H1 (cell line): ENCODE measurements at regions not wholly inside any gene's neighbourhood (a gene's known extent, or its start where the extent isn't known, plus 50 kb on each side); places are given as distances from the start of the nearest gene placed in this dataset.

Experiments
- CTCF ChIA-PET: fragments of 300-600 bp; sonication (Branson Sonifier 250); formaldehyde crosslinking; loops from one replicate; lab custom pipeline; 2021; ENCODE audit not compliant: partially characterized antibody; lab: Charles Lee
- POLR2A ChIA-PET: fragments of 300-600 bp; sonication (Branson Sonifier 250); formaldehyde crosslinking; loops from one replicate; lab custom pipeline; 2021; ENCODE audit warnings: inconsistent platforms; ENCODE audit not compliant: partially characterized antibody; lab: Charles Lee
- DNase-seq, 2 experiments: peaks; one replicate each; pipeline versions ENCODE4 v3.0.0 to v3.0.0-alpha.2; 2010 to 2022; ENCODE audit warnings: low spot score in 2 of 2, low read depth in 1 of 2, mixed read lengths in 1 of 2
- FAIRE-seq: peaks from 2 replicates; lab custom pipeline; 2011; peaks lifted over from hg19 to GRCh38; lab: Jason Lieb, UNC
- H2AFZ ChIP-seq: 2 replicates; pipeline ENCODE4 v1.8.1; 2012; ENCODE audit warnings: low read length, inconsistent platforms
- H2AK5ac ChIP-seq: 2 replicates; pipeline ENCODE4 v1.6.1; 2013; ENCODE audit warnings: low read depth, low read length
- H2BK120ac ChIP-seq: replicated peaks from 2 replicates; pipeline ENCODE3; 2013; ENCODE audit warnings: low read depth, low read length, inconsistent platforms
- H2BK12ac ChIP-seq: 2 replicates; pipeline ENCODE4 v1.6.1; 2013; ENCODE audit warnings: low read depth, low read length
- H2BK15ac ChIP-seq: 2 replicates; pipeline ENCODE4 v1.6.1; 2013; ENCODE audit warnings: low read length
- H2BK20ac ChIP-seq: 2 replicates; pipeline ENCODE4 v1.6.1; 2013; ENCODE audit warnings: low read length
- H2BK5ac ChIP-seq: 2 replicates; pipeline ENCODE4 v1.6.1; 2013; ENCODE audit warnings: low read depth, low read length
- H3K14ac ChIP-seq: 2 replicates; pipeline ENCODE4 v1.6.1; 2013; ENCODE audit warnings: inconsistent platforms; ENCODE audit not compliant: insufficient read length
- H3K18ac ChIP-seq: 2 replicates; pipeline ENCODE4 v1.6.1; 2013; ENCODE audit warnings: low read length; ENCODE audit errors: extremely low read depth
- H3K23ac ChIP-seq: 2 replicates; pipeline ENCODE4 v1.6.1; 2013; ENCODE audit warnings: inconsistent platforms; ENCODE audit not compliant: insufficient read length
- H3K23me2 ChIP-seq: 2 replicates; pipeline ENCODE4 v1.6.1; 2013; ENCODE audit warnings: low read depth, low read length
- H3K27ac ChIP-seq: 2 replicates; pipeline ENCODE4 v1.6.1; 2011; ENCODE audit warnings: low read depth, low read length, inconsistent platforms
- H3K27me3 ChIP-seq, 4 experiments: replicated peaks in 1 of 4; 1 replicate in 1 of 4; 2 replicates in 3 of 4; pipeline versions ENCODE4 v1.6.1 to v1.8.1; 2011 to 2013; ENCODE audit warnings: low read length in 3 of 4, mild to moderate bottlenecking in 3 of 4, inconsistent platforms in 2 of 4, mixed read lengths in 2 of 4, moderate library complexity in 1 of 4; ENCODE audit not compliant: control insufficient read depth in 3 of 4, insufficient read depth in 3 of 4; ENCODE audit errors: extremely low read depth in 1 of 4
- H3K36me3 ChIP-seq, 4 experiments: 2 replicates each; pipeline versions ENCODE4 v1.6.1 to v1.8.1; 2011 to 2013; ENCODE audit warnings: mild to moderate bottlenecking in 4 of 4, low read length in 3 of 4, moderate library complexity in 2 of 4, control low read depth in 1 of 4, inconsistent platforms in 1 of 4; ENCODE audit not compliant: insufficient read depth in 4 of 4, control insufficient read depth in 2 of 4
- H3K4ac ChIP-seq: replicated peaks from 2 replicates; pipeline ENCODE3; 2013; ENCODE audit warnings: low read length, low read depth, mixed read lengths, inconsistent platforms; ENCODE audit not compliant: insufficient read length
- H3K4me1 ChIP-seq, 4 experiments: replicated peaks in 1 of 4; 1 replicate in 1 of 4; 2 replicates in 3 of 4; pipeline versions ENCODE4 v1.6.1 to v1.8.1; 2011 to 2013; ENCODE audit warnings: low read length in 3 of 4, inconsistent platforms in 2 of 4, mixed read lengths in 1 of 4; ENCODE audit not compliant: insufficient read depth in 4 of 4, control insufficient read depth in 3 of 4
- H3K4me2 ChIP-seq, 2 experiments: 2 replicates each; pipeline versions ENCODE4 v1.6.1 to v1.8.1; 2011 to 2013; ENCODE audit warnings: low read depth in 2 of 2, low read length in 2 of 2, control low read depth in 1 of 2, inconsistent platforms in 1 of 2, mild to moderate bottlenecking in 1 of 2; ENCODE audit not compliant: insufficient read depth in 1 of 2
- H3K4me3 ChIP-seq, 4 experiments: fragments of 200-600, 300-600 bp in 1 of 4; sonication (generic), shearing (Covaris generic), sonication (Bioruptor Twin) in 1 of 4; 2 replicates each; pipeline versions ENCODE4 v1.5.1 to v1.8.1; 2011 to 2016; ENCODE audit warnings: low read length in 4 of 4, low read depth in 3 of 4, control low read depth in 2 of 4, inconsistent platforms in 2 of 4, mild to moderate bottlenecking in 2 of 4, mixed read lengths in 1 of 4, moderate library complexity in 1 of 4; ENCODE audit not compliant: insufficient read depth in 2 of 4; ENCODE audit errors: extremely low read depth in 1 of 4
- H3K56ac ChIP-seq: replicated peaks from 2 replicates; pipeline ENCODE3; 2013; ENCODE audit warnings: low read depth, mild to moderate bottlenecking, mixed read lengths, low read length, inconsistent platforms; ENCODE audit not compliant: insufficient read length
- H3K79me1 ChIP-seq: 2 replicates; pipeline ENCODE4 v1.6.1; 2013; ENCODE audit warnings: low read depth, low read length, control low read depth
- H3K79me2 ChIP-seq, 2 experiments: 2 replicates each; pipeline versions ENCODE4 v1.6.1 to v1.8.1; 2012 to 2013; ENCODE audit warnings: low read length in 2 of 2, mild to moderate bottlenecking in 2 of 2, inconsistent platforms in 1 of 2; ENCODE audit not compliant: insufficient read depth in 2 of 2, control insufficient read depth in 1 of 2
- H3K9ac ChIP-seq, 4 experiments: replicated peaks in 1 of 4; 1 replicate in 1 of 4; 2 replicates in 3 of 4; pipeline versions ENCODE4 v1.6.1 to v1.8.1; 2011 to 2013; ENCODE audit warnings: low read depth in 3 of 4, low read length in 3 of 4, control low read depth in 2 of 4, mild to moderate bottlenecking in 2 of 4, moderate library complexity in 2 of 4, inconsistent platforms in 1 of 4; ENCODE audit errors: extremely low read depth in 1 of 4
- H3K9me3 ChIP-seq, 2 experiments: 2 replicates each; pipeline versions ENCODE4 v1.6.1 to v1.8.1; 2012 to 2013; ENCODE audit warnings: mild to moderate bottlenecking in 2 of 2, moderate library complexity in 2 of 2, control low read depth in 1 of 2, inconsistent platforms in 1 of 2, low read depth in 1 of 2, low read length in 1 of 2, mixed read lengths in 1 of 2; ENCODE audit not compliant: insufficient read depth in 2 of 2
- H4K20me1 ChIP-seq, 2 experiments: replicated peaks in 1 of 2; 2 replicates each; pipeline versions ENCODE3 to v1.8.1; 2011 to 2013; ENCODE audit warnings: inconsistent platforms in 2 of 2, low read length in 2 of 2, mild to moderate bottlenecking in 1 of 2; ENCODE audit not compliant: insufficient read depth in 2 of 2, control insufficient read depth in 1 of 2
- H4K5ac ChIP-seq: 2 replicates; pipeline ENCODE4 v1.6.1; 2013; ENCODE audit warnings: low read length, low read depth, mixed read lengths, inconsistent platforms; ENCODE audit not compliant: insufficient read length
- H4K8ac ChIP-seq: 2 replicates; pipeline ENCODE4 v1.8.0; 2013; ENCODE audit warnings: mild to moderate bottlenecking, moderate library complexity, low read length, inconsistent platforms; ENCODE audit not compliant: insufficient read depth; ENCODE audit errors: extremely low read depth
- H4K91ac ChIP-seq: replicated peaks from 2 replicates; pipeline ENCODE3; 2013; ENCODE audit warnings: low read length, mixed read lengths, inconsistent platforms; ENCODE audit not compliant: insufficient read length
- GABPA ChIP-seq: IDR thresholded peaks from 2 replicates; pipeline ENCODE4 v1.6.1; 2011; ENCODE audit warnings: mild to moderate bottlenecking, low read length, moderate library complexity, borderline replicate concordance; ENCODE audit not compliant: insufficient read depth
- HDAC2 ChIP-seq, 2 experiments: fragments of 300-600 bp in 1 of 2; sonication (generic) in 1 of 2; IDR thresholded peaks; 2 replicates each; pipeline ENCODE4 v1.6.1; 2011 to 2012; ENCODE audit warnings: low read depth in 2 of 2, low read length in 2 of 2, mild to moderate bottlenecking in 2 of 2, moderate library complexity in 2 of 2, borderline replicate concordance in 1 of 2, inconsistent platforms in 1 of 2
- KDM5A ChIP-seq: fragments of 200-600 bp; IDR thresholded peaks from 2 replicates; pipeline ENCODE4 v1.7.1; 2012; ENCODE audit warnings: mild to moderate bottlenecking, low read length, inconsistent platforms, mixed read lengths
- ZNF274 ChIP-seq: IDR thresholded peaks from 2 replicates; pipeline ENCODE4 v1.7.0; 2012; ENCODE audit warnings: low read length, borderline replicate concordance; ENCODE audit errors: extremely low read depth
- WGBS, 2 experiments: shearing (Covaris generic) in 1 of 2; methylation state at CpG; one replicate each; pipeline versions ENCODE4 v1.1.6 to v1.1.7; 2013 to 2015; ENCODE audit warnings: low lambda C conversion rate in 2 of 2, mixed read lengths in 2 of 2, inconsistent platforms in 1 of 2, low coverage in 1 of 2, missing lambda C conversion rate in 1 of 2; ENCODE audit not compliant: insufficient replicate concordance in 2 of 2, insufficient coverage in 1 of 2, insufficient read length in 1 of 2; ENCODE audit errors: extremely low coverage in 1 of 2, missing lambda C conversion rate in 1 of 2; 5-methylcytosine and 5-hydroxymethylcytosine counted together

GRCh38 chr14:101171650-101172049 is 268.1 kb upstream of the RTL1 start:
- H2BK20ac ChIP-seq, result no peak overlapping the region
- H3K4ac ChIP-seq, result no peak overlapping the region
- ChIA-PET POLR2A (no interaction called here), CTCF (interaction anchor here (1.3 kb wide), 1 partner anchor 11 kb away, joined by 5 read pairs; no protein-coding TSS in a partner anchor)
- no peaks in the 10 kb centered on the region for H3K27me3 ChIP-seq
- no peak overlapping the region for H2BK120ac ChIP-seq
- H3K4me2 ChIP-seq, result no peak overlapping the region
- H3K9me3 ChIP-seq, result peaks cover 9 to 11% of the 10 kb centered on the region in 2 experiments; a peak in 2 of 4 replicates
- FAIRE-seq, result no peak
- no peak overlapping the region for H4K8ac ChIP-seq
- H3K56ac ChIP-seq, result no peak overlapping the region
- H2AK5ac ChIP-seq, result no peak overlapping the region
- H3K18ac ChIP-seq, result no peak overlapping the region
- no peak overlapping the region for H2BK5ac ChIP-seq
- H3K36me3 ChIP-seq, result no peaks in the 10 kb centered on the region
- H2BK15ac ChIP-seq, result no peak overlapping the region
- H4K91ac ChIP-seq, result no peak overlapping the region
- H3K23ac ChIP-seq, result no peak overlapping the region
- no peaks in the 10 kb centered on the region for H3K23me2 ChIP-seq
- H3K79me1 ChIP-seq, result no peaks in the 10 kb centered on the region
- H4K5ac ChIP-seq, result no peak overlapping the region
- no peaks in the 10 kb centered on the region for H4K20me1 ChIP-seq
- no peak overlapping the region for H2BK12ac ChIP-seq
- no peaks in the 10 kb centered on the region for H3K79me2 ChIP-seq
- no peak for DNase-seq
- H3K27ac ChIP-seq, result no peak overlapping the region
- H2AFZ ChIP-seq, result no peak overlapping the region
- WGBS, 2 experiments, result 87% methylated on average over 5 of the region's 5 CpGs; no CpG with 5 or more reads in 1 of the 2 experiments
- H3K4me1 ChIP-seq, result no peaks in the 10 kb centered on the region
- H3K9ac ChIP-seq, result no peak overlapping the region
- no peak overlapping the region for H3K4me3 ChIP-seq
- no peak overlapping the region for H3K14ac ChIP-seq
- TF ChIP-seq GABPA (no peak), KDM5A (no peak), ZNF274 (no peak), HDAC2 (IDR thresholded peaks at IDR 0.05; ENCODE audit: borderline replicate concordance in 1 of 2, low read depth in 2 of 2, low read length in 2 of 2) (no peak)
